ENCODE measurements at regions not wholly inside any gene's neighbourhood (a gene's known extent, or its start where the extent isn't known, plus 50 kb on each side); places are given as distances from the start of the nearest gene placed in this dataset.
A peak's percentile ranks its signal among the peaks of the same experiment; 100 is the strongest.

DNA sequence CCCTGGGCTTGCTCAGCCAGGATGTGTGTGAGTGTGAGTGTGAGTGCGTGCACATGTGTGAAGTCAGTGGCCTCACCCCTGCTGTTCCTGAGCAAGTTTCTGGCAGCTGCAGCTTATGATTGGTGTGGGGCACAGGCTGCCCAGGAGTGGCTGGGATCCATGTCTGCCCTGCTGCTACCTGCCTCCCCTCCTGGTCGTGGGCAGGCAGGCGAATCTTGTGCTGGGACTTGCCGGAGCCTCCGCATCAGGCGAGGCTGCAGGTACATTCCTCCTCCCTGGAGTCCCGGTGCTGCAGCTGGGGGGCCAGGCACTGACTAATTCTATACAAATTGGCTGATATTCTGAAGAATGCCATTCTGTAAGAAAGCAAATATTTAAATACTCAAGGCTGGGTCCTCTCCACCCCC, 85.6 kb upstream of the WNT4 start:
- no peaks in the 10 kb centered on the region for H3K9me3 ChIP-seq (replicated peaks)
- H3K27ac ChIP-seq = no peak overlapping the region
- H3K27me3 ChIP-seq (replicated peaks) = no peaks in the 10 kb centered on the region
- DNase-seq (ENCODE audit: low read depth in 1 of 2, low spot score in 2 of 2) = no peak
- H3K4me3 ChIP-seq = no peak overlapping the region
- H3K4me1 ChIP-seq (replicated peaks) = peaks cover 9% of the 10 kb centered on the region; the same call in 1 of the 2 replicates
- H3K36me3 ChIP-seq = no peaks in the 10 kb centered on the region

DNA sequence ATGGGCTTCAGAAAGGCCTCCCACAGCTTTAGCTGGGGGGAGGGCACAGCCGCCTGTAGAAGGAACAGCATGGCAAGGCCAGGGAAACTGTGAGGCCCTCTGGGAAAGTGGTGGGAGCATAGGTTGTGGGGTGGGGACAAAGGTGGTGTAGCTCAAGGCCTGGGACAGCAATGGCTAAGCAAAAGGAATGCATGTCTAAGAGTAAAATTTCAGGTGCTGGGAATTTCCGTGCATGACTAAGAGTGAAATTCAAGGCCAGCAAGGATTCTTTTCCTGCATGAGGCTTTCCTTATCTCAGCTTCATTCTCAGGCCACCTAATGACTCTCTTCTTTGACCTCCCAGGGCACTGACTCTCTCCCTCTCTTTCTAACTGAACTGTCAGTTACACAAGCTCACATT, 86.5 kb upstream of the WNT4 start:
- peaks cover 9% of the 10 kb centered on the region; the same call in 1 of the 2 replicates for H3K4me1 ChIP-seq (replicated peaks)
- no peak overlapping the region for H3K4me3 ChIP-seq
- no peaks in the 10 kb centered on the region for H3K36me3 ChIP-seq
- no peaks in the 10 kb centered on the region for H3K27me3 ChIP-seq (replicated peaks)
- H3K27ac ChIP-seq = no peak overlapping the region
- H3K9me3 ChIP-seq (replicated peaks) = no peaks in the 10 kb centered on the region
- DNase-seq (ENCODE audit: low read depth in 1 of 2, low spot score in 2 of 2) = peak in 1 of 2 experiments; percentile 21

DNA sequence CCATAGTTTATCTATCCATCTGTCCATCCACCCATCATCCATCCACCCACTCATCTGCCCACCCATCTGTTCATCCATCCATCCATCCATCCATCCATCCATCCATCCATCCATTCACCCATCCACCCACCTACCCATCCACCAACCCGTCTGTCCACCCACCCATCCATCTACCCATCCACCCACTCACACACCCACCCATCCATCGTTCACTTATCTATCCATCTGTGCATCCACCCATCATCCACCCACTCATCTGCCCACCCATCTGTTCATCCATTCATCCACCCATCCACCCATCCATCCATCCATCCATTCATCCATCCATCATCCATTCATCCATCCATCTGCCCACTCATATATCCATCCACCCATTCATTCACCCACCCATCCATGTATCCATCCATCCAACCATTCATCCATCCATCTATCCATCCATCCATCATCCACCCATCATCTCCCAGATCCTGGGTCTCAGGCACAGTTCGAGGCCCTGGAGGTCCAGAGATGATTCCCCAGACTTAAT, 88.2 kb upstream of the WNT4 start:
- H3K27me3 ChIP-seq (replicated peaks) = 0 out of 2 replicates have a peak, but pooled peaks cover 12% of the 10 kb centered on the region
- DNase-seq (ENCODE audit: low read depth in 1 of 2, low spot score in 2 of 2) = no peak
- H3K9me3 ChIP-seq (replicated peaks) = no peaks in the 10 kb centered on the region
- no peak overlapping the region for H3K4me3 ChIP-seq
- H3K36me3 ChIP-seq = no peaks in the 10 kb centered on the region
- H3K4me1 ChIP-seq (replicated peaks) = peaks cover 9% of the 10 kb centered on the region; the same call in 1 of the 2 replicates
- no peak overlapping the region for H3K27ac ChIP-seq

DNA sequence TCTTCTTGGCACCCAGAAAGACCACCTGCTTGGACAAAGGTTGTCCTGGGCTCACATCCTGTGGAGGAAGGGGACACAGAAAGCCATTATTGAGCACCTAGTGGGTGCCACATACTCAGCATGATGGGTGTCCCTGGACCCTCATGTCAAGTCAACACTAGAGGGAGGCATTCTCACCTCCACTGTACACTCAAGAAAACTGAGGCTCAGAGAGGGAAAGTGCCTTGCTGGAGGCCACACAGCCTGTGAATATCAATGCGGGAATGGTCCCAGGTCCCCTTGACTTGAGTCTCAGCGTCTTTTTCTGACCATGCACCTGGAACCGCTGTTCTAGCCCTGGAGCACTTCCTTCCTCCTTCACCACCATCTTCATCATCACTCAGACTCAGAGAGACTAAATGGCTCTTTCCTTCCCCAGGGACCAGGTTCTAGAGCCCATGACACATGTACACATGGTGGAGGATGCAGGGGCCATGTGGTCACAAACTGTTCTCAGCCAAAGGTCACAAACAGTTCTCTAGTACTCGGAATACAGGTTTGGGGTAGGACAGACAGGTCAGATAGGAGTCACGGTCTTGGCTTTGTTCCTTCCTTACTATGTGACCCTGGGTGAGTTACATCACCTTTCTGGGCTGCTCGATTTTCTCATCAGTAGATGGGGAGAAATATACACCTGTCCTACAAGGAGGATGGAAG, 89.2 kb upstream of the WNT4 start:
- Histone ChIP-seq H3K36me3 (no peaks in the 10 kb centered on the region), H3K4me1 (replicated peaks) (peaks cover 9% of the 10 kb centered on the region; the same call in 1 of the 2 replicates), H3K27ac (no peak overlapping the region), H3K27me3 (replicated peaks) (peaks cover 19% of the 10 kb centered on the region; the same call in 1 of the 2 replicates), H3K4me3 (no peak overlapping the region), H3K9me3 (replicated peaks) (no peaks in the 10 kb centered on the region)
- DNase-seq (ENCODE audit: low read depth in 1 of 2, low spot score in 2 of 2) = no peak

DNA sequence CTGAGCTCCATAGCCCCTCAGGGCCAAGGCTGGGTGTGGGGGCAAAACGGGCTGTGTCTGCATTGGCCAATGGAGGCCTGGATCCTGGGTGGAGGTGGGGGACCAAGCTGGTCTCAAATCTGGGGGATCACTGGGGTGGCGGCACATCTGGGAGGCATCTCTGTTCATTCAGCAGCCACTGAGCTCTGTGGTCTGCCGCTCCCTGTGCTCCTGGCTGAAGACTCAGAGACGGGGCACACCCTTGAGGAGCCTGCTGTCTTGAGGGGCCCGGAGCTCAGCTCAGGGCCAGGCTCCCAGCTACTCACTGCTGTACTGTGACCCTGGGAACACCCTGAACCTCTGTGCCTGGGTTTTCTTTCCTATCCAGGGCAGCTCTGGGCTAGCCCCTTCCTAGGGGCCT, 90.3 kb upstream of the WNT4 start:
- Histone ChIP-seq H3K36me3 (no peaks in the 10 kb centered on the region), H3K4me3 (no peak overlapping the region), H3K27ac (no peak overlapping the region), H3K9me3 (replicated peaks) (no peaks in the 10 kb centered on the region), H3K27me3 (replicated peaks) (peaks cover 22% of the 10 kb centered on the region; the same call in 1 of the 2 replicates), H3K4me1 (replicated peaks) (peaks cover 9% of the 10 kb centered on the region; the same call in 1 of the 2 replicates)
- DNase-seq (ENCODE audit: low read depth in 1 of 2, low spot score in 2 of 2) = no peak

DNA sequence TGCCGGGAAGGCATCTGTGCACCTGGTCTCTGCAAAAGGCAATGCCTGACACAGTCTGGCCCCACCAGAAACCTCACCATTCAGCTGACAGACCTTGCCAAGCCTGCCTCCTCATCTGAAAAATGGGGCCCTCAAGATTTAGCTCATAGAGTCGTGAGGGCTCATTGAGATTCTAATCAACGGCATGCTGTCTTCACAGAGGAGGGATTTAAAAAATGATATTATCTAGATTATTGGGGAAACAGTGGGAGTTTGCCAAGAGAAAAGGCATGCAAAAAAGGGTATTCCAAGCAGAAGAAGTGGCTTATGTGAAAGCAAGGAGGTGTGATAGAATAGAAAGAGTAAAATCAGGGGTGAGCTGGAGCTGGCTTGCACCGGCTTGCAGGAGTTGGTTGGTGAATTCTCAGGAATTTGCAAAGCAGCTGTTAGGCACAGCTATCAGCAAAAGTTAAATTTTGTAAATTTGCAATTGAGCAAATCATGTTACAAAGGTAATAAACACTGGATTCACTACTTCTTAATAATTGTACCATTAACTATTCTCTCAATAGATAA, 91.7 kb upstream of the WNT4 start:
- no peak overlapping the region for H3K4me3 ChIP-seq
- peaks cover 22% of the 10 kb centered on the region; the same call in 1 of the 2 replicates for H3K27me3 ChIP-seq (replicated peaks)
- no peaks in the 10 kb centered on the region for H3K36me3 ChIP-seq
- H3K4me1 ChIP-seq (replicated peaks) = peaks cover 5% of the 10 kb centered on the region; the same call in 1 of the 2 replicates
- no peak overlapping the region for H3K27ac ChIP-seq
- DNase-seq (ENCODE audit: low read depth in 1 of 2, low spot score in 2 of 2) = no peak
- no peaks in the 10 kb centered on the region for H3K9me3 ChIP-seq (replicated peaks)

DNA sequence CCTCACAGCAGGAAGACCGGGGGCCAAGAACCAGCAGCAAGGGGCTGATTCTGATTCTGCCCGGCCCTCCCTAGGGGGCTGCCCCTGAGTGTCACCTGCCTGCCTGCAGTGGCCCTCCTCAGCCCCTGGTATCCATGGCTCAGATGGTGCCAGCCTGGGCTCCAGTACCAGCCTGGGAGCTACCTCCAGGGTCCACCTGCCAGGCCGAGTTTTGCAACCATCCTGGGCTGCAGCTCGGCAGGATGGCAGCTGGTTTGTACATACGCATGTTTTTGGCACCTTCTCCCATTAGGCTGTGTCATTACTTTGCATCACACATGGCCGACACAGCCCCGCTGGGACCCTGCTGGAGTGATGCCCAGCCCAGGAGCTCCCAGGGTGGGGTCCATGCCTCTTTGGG, 93.3 kb upstream of the WNT4 start:
- Histone ChIP-seq H3K27ac (no peak overlapping the region), H3K4me3 (no peak overlapping the region), H3K4me1 (replicated peaks) (no peaks in the 10 kb centered on the region), H3K27me3 (replicated peaks) (peaks cover 22% of the 10 kb centered on the region; the same call in 1 of the 2 replicates), H3K9me3 (replicated peaks) (no peaks in the 10 kb centered on the region), H3K36me3 (no peaks in the 10 kb centered on the region)
- no peak for DNase-seq (ENCODE audit: low read depth in 1 of 2, low spot score in 2 of 2)

DNA sequence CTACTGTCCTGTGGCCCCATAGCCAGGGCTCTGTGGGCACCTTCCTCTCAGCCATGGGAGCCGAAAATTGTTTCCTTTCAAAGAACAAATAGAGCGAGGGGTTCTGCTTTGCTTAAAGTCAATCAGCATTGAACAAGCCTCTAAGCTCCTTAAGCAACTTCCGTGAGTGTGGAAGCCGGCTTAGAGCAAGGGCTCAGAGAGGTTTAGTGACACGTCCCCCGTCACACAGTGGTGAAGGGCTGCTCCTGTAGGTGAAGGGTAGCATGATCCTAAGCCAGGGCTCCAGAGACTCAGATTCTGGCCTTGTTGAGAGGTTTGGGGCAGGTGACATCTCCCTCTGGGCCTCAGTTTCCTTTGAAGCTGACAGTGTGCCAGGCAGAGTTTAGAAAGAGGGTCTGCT, 94.0 kb upstream of the WNT4 start:
- H3K27ac ChIP-seq = no peak overlapping the region
- H3K4me1 ChIP-seq (replicated peaks) = no peaks in the 10 kb centered on the region
- DNase-seq (ENCODE audit: low read depth in 1 of 2, low spot score in 2 of 2) = no peak
- H3K27me3 ChIP-seq (replicated peaks) = peaks cover 22% of the 10 kb centered on the region; the same call in 1 of the 2 replicates
- H3K36me3 ChIP-seq = no peaks in the 10 kb centered on the region
- no peak overlapping the region for H3K4me3 ChIP-seq
- H3K9me3 ChIP-seq (replicated peaks) = no peaks in the 10 kb centered on the region

DNA sequence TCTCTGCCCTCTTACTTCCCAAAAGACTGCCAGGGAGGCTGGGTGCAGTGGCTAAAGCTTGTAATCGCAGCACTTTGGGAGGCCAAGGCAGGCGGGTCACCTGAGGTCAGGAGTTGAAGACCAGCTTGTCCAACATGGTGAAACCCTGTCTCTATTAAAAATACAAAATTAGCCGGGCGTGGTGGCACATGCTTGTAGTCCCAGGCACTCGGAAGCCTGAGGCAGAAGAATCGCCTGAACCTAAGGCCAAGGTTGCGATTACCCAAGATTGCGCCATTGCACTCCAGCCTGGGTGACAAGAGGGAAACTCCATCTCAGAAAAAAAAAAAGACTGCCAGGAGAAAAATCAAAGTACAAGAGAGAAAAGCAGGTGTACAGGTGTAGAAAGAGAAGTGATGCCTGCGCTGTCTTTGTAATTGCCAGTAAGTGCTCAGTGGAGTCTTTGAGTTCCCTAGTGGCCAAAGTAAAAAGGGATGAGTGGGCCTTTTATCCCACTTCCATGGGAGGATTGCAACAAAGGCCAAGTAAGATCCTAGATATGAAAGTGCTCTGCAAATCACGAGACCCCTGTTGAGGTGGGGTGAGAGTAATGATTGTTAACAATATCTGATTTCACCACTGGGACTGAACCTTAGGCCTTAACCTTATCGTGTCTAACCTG, 94.7 kb upstream of the WNT4 start:
- Histone ChIP-seq H3K9me3 (replicated peaks) (no peaks in the 10 kb centered on the region), H3K27me3 (replicated peaks) (peaks cover 22% of the 10 kb centered on the region; the same call in 1 of the 2 replicates), H3K4me1 (replicated peaks) (no peaks in the 10 kb centered on the region), H3K4me3 (no peak overlapping the region), H3K27ac (no peak overlapping the region), H3K36me3 (no peaks in the 10 kb centered on the region)
- no peak for DNase-seq (ENCODE audit: low read depth in 1 of 2, low spot score in 2 of 2)

DNA sequence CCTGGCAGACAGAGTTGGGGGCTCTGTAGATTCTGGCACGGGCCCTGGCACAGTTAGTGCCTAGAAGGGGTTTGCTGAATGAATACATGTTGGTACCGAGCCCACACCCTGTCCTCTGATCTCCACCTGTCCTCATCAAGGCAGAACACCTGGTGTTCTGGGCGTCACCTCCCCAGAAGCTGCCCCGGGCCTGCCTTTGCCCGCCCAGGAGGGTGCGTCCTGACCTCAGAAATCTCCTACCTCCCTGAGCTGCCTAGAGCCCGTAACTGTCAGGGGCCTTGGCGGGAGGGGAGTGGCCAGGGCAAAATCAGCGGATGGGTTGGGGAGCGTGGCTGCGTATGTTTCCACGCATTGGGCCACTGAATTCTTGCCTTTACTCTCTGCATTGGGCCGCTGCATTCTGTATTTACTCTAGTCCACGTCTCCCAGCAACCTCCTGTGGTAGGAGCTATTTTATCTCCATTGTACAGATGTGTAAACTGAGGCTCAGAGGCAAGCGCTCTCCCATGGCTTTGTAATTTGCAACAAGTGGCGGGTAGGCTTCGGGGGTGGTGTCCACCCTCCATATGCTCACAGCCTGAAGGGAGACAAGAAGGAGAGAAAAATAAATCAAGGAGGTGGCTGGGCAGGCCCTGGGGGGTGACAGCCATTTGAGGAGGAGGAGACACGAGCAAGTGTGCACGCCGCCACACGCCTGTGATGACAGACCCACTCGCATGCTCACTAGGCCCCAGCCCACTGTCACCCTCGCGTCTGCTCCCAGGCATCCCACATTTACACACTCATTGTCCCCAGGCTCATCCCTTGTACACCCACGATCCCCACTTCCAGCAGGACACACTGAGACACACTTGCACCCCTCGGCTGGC, 95.7 kb upstream of the WNT4 start:
- H3K4me1 ChIP-seq (replicated peaks) = no peaks in the 10 kb centered on the region
- no peaks in the 10 kb centered on the region for H3K36me3 ChIP-seq
- no peaks in the 10 kb centered on the region for H3K9me3 ChIP-seq (replicated peaks)
- peaks cover 22% of the 10 kb centered on the region; the same call in 1 of the 2 replicates for H3K27me3 ChIP-seq (replicated peaks)
- no peak overlapping the region for H3K4me3 ChIP-seq
- DNase-seq (ENCODE audit: low read depth in 1 of 2, low spot score in 2 of 2) = no peak
- no peak overlapping the region for H3K27ac ChIP-seq

DNA sequence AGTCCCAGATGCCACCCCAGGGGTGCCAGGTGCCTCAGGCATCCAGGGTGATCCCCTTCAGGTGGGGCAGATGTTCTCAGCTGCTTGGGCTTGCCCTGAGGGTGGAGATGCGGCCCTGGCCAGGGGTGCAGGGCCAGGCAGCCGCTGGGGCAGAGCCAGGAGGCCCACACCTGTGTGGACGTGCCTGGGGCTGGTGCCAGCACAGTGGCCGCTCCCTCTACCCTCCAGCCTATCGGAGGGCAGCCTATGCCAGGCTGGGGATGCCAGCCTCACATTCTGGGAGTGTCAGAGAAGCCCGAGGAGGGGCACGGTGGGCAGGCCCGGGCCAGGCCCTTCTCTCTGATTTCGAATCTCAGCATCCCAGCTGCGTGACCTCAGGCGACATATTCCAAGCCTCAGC, 96.5 kb upstream of the WNT4 start:
- no peak for DNase-seq (ENCODE audit: low read depth in 1 of 2, low spot score in 2 of 2)
- Histone ChIP-seq H3K27me3 (replicated peaks) (peaks cover 22% of the 10 kb centered on the region; the same call in 1 of the 2 replicates), H3K9me3 (replicated peaks) (no peaks in the 10 kb centered on the region), H3K27ac (no peak overlapping the region), H3K36me3 (no peaks in the 10 kb centered on the region), H3K4me1 (replicated peaks) (no peaks in the 10 kb centered on the region), H3K4me3 (no peak overlapping the region)

DNA sequence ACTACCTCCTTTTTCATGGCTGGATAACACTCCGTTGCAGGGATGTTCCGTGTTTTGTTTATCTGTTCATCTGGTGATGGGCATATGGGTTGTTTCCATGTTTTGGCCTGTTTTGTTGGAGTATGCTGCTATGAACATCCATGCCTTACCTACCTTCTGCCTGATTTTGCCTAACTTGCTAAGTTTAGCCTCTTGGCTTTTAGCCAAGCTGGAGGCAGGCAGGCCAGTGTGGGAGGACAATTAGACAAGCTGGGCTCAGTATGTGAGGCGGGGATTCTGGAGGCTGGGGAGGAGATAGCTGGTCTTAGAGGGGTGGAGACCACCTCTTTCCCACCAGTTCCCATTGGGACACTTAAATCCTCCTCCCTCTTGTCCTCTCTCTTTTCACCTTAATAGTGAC, 98.4 kb upstream of the WNT4 start:
- Histone ChIP-seq H3K4me1 (replicated peaks) (no peaks in the 10 kb centered on the region), H3K36me3 (no peaks in the 10 kb centered on the region), H3K27ac (no peak overlapping the region), H3K4me3 (no peak overlapping the region), H3K9me3 (replicated peaks) (no peaks in the 10 kb centered on the region), H3K27me3 (replicated peaks) (peaks cover 9% of the 10 kb centered on the region; the same call in 1 of the 2 replicates)
- DNase-seq (ENCODE audit: low read depth in 1 of 2, low spot score in 2 of 2) = no peak

DNA sequence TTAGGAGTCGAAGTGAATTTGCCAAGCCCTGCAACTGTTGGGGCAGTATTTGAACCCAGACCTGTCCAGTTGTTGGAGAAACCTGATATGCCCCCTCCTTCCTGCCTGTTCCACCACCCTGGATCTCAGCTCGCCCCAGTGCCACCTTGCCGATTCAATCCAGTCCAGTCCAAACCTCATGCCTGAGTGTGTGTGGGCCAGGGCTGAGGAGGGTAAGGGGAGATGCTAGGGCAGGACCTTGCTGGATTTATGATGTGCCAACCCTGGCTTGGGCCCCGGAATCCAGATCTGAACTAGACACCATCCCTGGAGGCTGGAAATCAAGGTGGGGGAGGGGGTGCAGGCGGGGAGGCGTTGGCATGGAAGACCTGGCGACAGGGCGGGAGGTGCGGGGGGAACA, 98.9 kb upstream of the WNT4 start:
- H3K4me3 ChIP-seq = no peak overlapping the region
- no peaks in the 10 kb centered on the region for H3K4me1 ChIP-seq (replicated peaks)
- H3K27me3 ChIP-seq (replicated peaks) = peaks cover 9% of the 10 kb centered on the region; the same call in 1 of the 2 replicates
- no peak overlapping the region for H3K27ac ChIP-seq
- H3K9me3 ChIP-seq (replicated peaks) = no peaks in the 10 kb centered on the region
- no peak for DNase-seq (ENCODE audit: low read depth in 1 of 2, low spot score in 2 of 2)
- H3K36me3 ChIP-seq = no peaks in the 10 kb centered on the region
